HG03060 (cell line): ENCODE measurements at regions not wholly inside any gene's neighbourhood (a gene's known extent, or its start where the extent isn't known, plus 50 kb on each side); places are given as distances from the start of the nearest gene placed in this dataset.
"Not testable (repeated sequence)": the region's sequence is repeated elsewhere in the genome, so short reads cannot be mapped to it uniquely, and the experiment has no call there.

Source experiments
- ATAC-seq: cut with Tn5 transposase; IDR thresholded peaks from one replicate; pipeline ENCODE4 v1.9.1; 2021; ENCODE audit warnings: low read depth, moderate number of reproducible peaks; ENCODE audit not compliant: unreplicated experiment

GRCh38 chr10:62690703-62691102 is 113.8 kb upstream of the ADO start:
- no peak for ATAC-seq

DNA sequence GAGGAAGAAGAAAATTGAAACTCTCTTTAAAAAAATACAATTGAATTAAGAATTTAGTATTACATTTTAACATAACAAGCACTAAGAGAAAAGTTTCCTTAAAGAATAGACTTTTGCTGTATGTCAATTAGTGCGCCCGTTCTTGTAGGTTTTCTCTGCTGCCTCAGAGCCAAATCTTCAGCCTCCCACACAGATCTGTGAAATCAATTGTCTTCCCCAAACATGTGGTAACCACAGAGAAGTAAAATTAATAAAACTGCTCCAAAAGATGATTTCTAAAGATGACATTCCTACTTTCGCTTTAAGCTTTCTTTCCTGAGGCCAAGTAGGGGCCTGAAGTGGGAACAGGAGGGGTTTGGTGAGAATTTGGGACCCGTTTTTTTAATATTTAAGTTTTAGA is 113.2 kb upstream of the ADO start:
- no peak for ATAC-seq

- ATAC-seq, result no peak
These were observed 112.4 kb upstream of the ADO start for GRCh38 chr10:62692085-62692484.

GRCh38 chr10:62693306-62693705 is 111.2 kb upstream of the ADO start:
- ATAC-seq, result no peak

DNA sequence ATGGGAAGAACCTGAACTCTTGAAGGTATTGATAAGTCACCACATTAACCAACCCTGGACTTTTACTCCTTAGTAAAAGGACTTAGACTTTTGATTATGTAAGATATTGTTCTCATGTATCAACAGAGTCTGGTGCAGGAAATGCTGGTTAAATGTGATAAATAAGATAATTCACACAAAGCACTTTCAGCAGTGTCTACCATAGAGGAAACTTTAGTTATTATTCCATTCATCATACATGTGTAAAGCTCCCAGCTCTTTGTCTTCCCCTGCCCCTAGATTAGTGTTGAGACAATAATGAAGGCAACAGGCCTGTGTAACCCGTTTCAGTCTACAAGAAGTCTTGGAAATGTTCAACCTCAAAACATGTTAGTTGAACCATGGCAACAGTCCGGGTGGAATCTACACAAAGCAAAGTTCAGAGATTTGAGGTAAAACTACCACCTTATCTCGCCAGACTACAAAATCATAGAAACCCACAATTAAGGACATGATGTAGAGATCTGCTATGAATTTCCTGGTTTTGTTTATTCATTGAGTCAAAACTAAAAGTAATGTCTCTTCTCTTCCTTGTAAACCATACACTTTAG is 109.9 kb upstream of the ADO start:
- ATAC-seq, result no peak

DNA sequence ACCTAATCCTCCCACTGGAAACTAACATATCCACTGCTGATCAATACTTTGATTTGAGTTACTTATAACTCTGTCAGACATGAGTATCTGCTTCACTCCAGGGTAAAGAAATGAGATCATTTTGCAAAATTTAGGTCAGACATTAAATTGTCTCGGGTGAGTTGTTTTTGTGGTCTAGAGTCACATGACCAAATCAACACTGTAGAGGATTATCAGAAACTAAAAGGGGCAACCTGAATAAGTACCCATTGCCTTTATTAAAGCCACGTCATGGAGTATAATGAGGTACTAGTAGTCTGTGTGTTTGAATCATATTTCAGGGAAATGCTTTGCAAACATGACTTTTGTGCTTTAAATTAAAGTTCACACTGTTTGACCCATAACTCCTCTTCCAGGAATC is 107.7 kb upstream of the ADO start:
- ATAC-seq, result no peak

DNA sequence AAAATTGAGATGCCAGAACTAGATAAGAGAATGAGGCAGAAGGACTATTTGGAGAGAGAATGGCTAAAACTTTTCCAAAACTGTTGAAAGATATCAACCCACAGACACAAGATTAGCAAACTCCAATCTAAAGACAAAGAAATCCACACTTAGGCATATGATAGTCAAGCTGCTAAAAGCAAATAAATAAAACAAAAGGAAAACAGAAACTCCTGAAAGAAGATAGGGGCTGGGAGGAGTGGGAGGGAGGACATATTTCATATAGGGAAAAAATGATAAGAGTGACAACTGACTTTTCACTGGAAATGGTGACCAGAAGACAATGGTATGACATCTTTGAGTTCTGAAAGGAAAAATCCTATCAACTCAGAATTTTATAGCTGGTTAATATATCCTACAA is 105.4 kb upstream of the ADO start:
- no peak for ATAC-seq

DNA sequence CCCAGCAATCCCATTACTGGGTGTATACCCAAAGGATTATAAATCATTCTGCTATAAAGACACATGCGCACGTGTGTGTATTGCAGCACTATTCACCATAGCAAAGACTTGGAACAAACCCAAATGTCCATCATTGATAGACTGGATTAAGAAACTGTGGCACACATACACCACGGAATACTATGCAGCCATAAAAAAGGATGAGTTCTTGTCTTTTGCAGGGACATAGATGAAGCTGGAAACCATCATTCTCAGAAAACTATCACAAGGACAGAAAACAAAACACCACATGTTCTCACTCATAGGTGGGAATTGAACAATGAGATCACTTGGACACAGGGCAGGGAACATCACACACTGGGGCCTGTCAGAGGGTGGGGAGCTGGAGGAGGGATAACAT is 100.4 kb upstream of the ADO start:
- not testable (repeated sequence) for ATAC-seq

DNA sequence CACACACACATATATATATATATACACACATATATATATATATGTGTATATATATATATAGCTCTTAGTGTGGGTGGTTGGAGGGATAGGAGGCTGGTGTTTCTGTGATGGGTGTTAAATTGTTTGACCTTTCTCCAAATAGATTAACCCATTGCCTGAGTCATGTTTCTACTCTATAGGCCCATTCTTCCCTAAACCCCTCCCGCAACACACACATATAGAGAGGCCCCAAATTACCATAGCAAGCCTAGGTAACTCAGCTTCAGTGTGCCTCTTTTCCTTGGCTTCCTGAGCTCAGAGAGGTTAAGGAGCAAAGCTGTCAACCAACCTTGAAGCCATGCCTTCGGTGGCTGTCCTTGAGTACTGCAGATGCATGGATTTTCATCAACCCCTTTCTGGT is 98.7 kb upstream of the ADO start:
- ATAC-seq, result no peak

- peak; percentile 80 for ATAC-seq
These were observed 96.7 kb upstream of the ADO start for GRCh38 chr10:62707810-62708209.

- no peak for ATAC-seq
These were observed 96.0 kb upstream of the ADO start for GRCh38 chr10:62708569-62708968.

DNA sequence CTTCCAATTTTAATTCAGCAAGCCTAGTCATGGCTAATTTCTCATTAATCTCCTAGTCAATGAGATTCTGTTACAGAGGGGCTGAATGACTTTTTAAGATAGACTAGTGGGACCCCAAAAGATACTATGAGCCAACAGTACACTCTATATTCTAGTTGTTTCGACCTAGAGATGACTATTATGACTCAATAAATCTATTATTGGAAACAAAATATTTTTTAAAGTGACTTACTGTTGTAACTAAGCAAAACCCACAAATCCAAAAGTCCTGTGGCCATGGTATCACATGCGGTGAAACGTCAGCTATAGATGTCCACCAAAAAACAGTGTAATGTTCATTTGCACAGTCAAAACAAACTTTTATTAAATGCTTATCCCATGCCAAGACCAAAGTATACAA is 95.3 kb upstream of the ADO start:
- no peak for ATAC-seq

DNA sequence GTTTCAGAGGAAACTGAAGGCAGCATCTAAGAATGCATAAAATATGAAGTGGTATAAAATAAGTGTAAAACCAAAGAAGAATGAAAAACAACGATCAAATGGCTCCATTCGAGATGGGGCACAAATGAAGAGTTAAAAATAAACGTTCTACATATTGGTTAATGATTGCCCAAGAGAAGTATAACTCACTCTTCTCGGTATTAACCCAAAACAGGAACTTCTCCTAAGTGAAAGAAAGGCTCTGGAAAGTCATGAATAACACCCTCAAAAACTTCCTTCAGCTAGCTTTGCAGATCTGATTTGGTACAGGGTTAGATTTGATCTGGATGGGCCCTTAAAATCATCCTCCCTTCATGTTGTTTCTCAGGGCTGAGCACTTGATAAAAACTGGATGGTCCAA is 94.3 kb upstream of the ADO start:
- ATAC-seq, result no peak

DNA sequence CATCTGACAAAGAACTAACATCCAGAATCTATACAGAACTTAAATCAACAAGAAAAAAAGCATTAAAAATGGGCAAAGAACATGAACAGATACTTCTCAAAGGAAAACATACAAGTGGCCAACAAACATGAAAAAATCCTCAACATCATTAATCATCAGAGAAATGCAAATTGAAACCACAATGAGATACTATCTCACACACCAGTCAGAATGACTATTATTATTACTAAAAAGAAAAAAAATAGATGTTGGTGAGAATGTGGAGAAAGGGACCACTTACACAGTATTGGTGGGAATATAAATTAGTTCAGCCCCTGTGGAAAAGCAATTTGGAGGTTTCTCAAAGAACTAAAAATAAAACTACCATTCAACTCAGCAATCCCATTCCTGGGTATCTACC is 89.1 kb upstream of the ADO start:
- ATAC-seq, result no peak

GRCh38 chr10:62718585-62718984 is 85.9 kb upstream of the ADO start:
- no peak for ATAC-seq

GRCh38 chr10:62719061-62719460 is 85.5 kb upstream of the ADO start:
- ATAC-seq, result no peak

DNA sequence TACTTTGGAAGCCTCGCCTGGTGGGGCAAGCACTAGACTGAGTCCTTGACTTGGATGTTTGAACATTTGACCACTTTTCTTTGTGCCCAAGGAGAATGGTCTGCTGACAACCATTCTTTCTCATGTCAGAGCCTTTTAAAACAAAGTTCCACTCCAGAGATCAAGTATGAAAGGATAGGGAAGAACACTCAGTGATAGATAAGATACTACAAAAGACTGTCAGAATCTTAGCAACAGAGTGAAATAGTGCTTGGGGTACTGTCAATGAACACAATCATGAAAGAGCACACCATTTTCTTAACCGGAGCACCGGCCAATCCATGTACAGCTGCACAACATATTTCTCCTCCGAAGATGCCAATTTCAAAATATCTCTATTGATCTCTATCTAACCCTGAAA is 82.8 kb upstream of the ADO start:
- no peak for ATAC-seq

DNA sequence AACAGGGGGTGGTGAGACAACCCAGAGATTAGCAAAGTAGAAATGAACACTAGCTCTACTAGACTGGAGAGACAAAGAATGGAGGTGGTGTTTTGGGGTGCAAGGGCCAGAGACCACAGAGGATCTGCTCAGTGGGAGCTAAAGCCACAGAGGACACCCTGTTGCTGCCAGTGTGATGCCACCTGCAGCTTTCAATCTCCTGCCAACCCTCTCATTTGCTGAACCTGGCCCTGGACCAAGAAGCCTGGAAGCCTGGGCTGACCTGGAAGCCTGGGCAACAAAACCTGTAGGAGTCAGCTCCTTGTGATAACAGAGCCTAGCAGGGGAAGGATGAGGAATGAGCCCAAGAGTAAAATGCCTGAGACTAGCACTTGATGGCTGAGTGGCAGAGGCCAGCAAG is 81.1 kb upstream of the ADO start:
- ATAC-seq, result no peak

GRCh38 chr10:62724465-62724864 is 80.1 kb upstream of the ADO start:
- ATAC-seq, result no peak

- peak; percentile 93 for ATAC-seq
These were observed 78.4 kb upstream of the ADO start for GRCh38 chr10:62726142-62726541.

DNA sequence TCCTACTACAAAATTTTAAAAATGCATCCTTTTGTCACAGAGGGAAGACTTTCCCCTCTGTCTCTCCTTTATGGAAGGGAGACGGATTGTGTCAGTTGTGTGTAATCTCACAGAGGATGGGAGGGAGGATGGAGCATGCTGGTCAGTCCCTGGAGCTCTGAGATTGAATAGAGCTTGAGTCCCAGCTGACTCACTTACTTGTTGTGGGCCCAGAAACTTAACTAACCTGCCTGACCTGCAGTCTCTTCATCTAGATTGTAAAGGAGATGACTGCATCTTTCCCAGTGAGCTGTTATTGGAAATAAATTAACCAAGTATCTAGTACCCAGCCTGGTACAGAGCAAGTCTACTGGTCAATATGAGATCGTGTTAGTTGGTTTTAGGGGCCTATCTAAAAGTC is 77.9 kb upstream of the ADO start:
- no peak for ATAC-seq

DNA sequence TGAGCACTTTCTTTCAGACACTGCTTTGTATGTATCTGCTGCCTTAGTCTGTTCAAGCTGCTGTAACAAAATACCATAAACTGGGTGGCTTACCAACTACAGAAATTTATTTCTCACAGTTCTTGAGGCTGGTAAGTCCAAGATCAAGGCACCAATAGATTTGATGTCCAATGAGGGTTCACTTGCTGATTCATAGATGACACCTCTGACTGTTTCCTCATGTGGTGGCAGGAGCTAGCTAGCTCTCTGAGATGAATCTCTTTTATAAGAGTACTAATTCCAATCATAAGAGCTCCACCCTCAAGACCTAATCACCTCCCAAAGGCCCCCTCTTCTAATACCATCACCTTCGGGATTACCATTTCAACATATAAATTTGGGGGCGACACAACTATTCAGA is 76.6 kb upstream of the ADO start:
- no peak for ATAC-seq

DNA sequence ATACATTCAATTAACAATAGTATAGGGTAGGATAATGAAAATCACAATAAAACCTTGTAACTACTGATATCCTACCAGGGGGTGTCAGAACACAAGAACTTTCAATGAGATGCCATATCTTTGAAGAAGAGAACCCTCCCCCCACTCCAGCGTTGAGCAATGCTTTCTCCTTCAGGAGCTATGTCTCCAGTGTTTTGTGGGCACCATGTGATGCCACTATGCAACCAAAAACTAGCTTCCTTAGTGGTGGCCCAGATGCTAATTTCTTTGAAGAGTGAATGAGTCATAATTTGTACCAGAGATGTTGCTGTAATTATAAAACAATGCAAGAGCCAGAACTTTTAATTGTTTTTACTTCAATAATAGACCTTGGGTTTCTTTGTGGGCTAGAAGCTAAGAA is 76.0 kb upstream of the ADO start:
- no peak for ATAC-seq
